ENCODE measurements at regions not wholly inside any gene's neighbourhood (a gene's known extent, or its start where the extent isn't known, plus 50 kb on each side); places are given as distances from the start of the nearest gene placed in this dataset.

DNA sequence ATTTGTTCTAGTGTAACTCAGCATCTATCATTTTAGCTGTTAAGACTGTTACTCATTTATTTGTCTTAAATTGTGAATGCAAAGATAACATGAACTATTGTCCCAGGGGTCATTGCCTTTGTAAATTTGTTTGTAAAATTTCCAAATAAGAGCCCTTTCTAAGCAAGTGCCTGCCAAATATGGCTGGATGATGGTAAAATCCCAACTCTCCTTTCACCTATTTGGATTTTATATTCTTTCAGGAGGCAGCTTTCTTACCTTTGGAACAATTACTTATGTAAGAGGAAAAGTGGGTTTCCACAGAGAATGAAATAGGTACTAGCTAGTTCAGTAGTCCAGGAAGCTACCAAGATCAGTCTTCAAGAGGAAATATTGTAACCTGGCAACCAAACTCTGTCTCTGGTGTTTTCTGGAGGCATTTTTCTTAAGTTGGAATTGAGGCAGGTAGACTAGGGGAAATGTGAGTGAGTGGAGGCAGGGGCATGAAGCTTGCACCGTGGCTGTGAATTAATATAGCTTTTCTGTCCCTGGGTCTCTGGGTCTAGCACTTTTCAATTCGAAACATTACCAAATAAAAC, 88.5 kb upstream of the XIST start:
- TF ChIP-seq SIN3A (IDR thresholded peaks at IDR 0.05; ENCODE audit: borderline replicate concordance, insufficient read depth, low read length) (no peak), FOXP2 (optimal IDR thresholded peaks at IDR 0.05; ENCODE audit: borderline replicate concordance, extremely low read depth, extremely low read length, insufficient read depth) (no peak), POLR2AphosphoS5 (IDR thresholded peaks at IDR 0.05; ENCODE audit: low read depth, low read length) (no peak), TAF1 (IDR thresholded peaks at IDR 0.05; ENCODE audit: borderline replicate concordance, insufficient read depth, low read length) (no peak)
- TF ChIP-seq, protein P1, sequence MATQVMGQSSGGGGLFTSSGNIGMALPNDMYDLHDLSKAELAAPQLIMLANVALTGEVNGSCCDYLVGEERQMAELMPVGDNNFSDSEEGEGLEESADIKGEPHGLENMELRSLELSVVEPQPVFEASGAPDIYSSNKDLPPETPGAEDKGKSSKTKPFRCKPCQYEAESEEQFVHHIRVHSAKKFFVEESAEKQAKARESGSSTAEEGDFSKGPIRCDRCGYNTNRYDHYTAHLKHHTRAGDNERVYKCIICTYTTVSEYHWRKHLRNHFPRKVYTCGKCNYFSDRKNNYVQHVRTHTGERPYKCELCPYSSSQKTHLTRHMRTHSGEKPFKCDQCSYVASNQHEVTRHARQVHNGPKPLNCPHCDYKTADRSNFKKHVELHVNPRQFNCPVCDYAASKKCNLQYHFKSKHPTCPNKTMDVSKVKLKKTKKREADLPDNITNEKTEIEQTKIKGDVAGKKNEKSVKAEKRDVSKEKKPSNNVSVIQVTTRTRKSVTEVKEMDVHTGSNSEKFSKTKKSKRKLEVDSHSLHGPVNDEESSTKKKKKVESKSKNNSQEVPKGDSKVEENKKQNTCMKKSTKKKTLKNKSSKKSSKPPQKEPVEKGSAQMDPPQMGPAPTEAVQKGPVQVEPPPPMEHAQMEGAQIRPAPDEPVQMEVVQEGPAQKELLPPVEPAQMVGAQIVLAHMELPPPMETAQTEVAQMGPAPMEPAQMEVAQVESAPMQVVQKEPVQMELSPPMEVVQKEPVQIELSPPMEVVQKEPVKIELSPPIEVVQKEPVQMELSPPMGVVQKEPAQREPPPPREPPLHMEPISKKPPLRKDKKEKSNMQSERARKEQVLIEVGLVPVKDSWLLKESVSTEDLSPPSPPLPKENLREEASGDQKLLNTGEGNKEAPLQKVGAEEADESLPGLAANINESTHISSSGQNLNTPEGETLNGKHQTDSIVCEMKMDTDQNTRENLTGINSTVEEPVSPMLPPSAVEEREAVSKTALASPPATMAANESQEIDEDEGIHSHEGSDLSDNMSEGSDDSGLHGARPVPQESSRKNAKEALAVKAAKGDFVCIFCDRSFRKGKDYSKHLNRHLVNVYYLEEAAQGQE (IDR thresholded peaks at IDR 0.05; ENCODE audit: insufficient read depth in 1 of 2, low read depth in 2 of 2, low read length in 2 of 2): no peak

DNA sequence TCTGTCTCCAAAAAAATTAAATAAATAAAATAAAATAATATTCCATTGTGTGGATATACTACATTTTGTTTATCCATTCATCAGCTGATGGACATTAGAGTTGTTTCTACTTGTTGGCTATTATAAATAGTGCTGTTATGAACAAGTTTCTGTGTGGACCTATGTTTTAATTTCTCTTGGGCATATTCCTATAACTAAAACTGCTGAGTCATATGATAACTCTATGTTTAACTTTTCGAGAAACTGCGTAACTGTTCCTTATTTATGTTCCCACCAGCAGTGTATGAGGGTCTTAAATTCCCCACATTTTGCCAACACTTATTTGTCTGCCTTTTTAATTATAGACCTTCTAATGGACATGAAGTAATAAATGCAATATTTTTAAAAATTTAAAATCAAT, 80.0 kb upstream of the XIST start:
- TF ChIP-seq FOXP2 (optimal IDR thresholded peaks at IDR 0.05; ENCODE audit: borderline replicate concordance, extremely low read depth, extremely low read length, insufficient read depth): no peak
- no peak for TF ChIP-seq POLR2AphosphoS5 (IDR thresholded peaks at IDR 0.05; ENCODE audit: low read depth, low read length)
- TF ChIP-seq SIN3A (IDR thresholded peaks at IDR 0.05; ENCODE audit: borderline replicate concordance, insufficient read depth, low read length): no peak
- TF ChIP-seq, protein P1 (IDR thresholded peaks at IDR 0.05; ENCODE audit: insufficient read depth in 1 of 2, low read depth in 2 of 2, low read length in 2 of 2): no peak
- no peak for TF ChIP-seq TAF1 (IDR thresholded peaks at IDR 0.05; ENCODE audit: borderline replicate concordance, insufficient read depth, low read length)

DNA sequence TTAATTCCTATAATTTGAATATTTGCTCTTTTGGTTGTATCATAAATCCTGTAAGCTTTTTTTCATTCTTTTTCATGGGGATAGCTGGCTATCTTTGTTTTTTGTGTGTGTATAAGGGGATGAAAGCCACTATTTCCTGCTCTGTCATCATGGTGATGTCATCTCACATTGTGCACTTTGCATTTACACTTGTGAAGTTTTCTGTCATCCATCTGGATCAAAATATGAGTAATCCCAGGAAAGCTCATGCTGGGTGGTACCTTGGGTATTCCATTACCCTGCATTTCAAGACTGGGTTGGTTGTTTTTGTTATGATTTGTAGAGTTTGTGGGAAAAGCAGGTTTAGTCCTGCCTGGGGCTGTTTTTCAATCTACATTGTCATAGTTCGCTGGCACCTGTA, 77.8 kb upstream of the XIST start:
- TF ChIP-seq POLR2AphosphoS5 (IDR thresholded peaks at IDR 0.05; ENCODE audit: low read depth, low read length) (no peak), SIN3A (IDR thresholded peaks at IDR 0.05; ENCODE audit: borderline replicate concordance, insufficient read depth, low read length) (no peak), TAF1 (IDR thresholded peaks at IDR 0.05; ENCODE audit: borderline replicate concordance, insufficient read depth, low read length) (no peak), FOXP2 (optimal IDR thresholded peaks at IDR 0.05; ENCODE audit: borderline replicate concordance, extremely low read depth, extremely low read length, insufficient read depth) (no peak)
- TF ChIP-seq, protein P1 (IDR thresholded peaks at IDR 0.05; ENCODE audit: insufficient read depth in 1 of 2, low read depth in 2 of 2, low read length in 2 of 2): no peak

DNA sequence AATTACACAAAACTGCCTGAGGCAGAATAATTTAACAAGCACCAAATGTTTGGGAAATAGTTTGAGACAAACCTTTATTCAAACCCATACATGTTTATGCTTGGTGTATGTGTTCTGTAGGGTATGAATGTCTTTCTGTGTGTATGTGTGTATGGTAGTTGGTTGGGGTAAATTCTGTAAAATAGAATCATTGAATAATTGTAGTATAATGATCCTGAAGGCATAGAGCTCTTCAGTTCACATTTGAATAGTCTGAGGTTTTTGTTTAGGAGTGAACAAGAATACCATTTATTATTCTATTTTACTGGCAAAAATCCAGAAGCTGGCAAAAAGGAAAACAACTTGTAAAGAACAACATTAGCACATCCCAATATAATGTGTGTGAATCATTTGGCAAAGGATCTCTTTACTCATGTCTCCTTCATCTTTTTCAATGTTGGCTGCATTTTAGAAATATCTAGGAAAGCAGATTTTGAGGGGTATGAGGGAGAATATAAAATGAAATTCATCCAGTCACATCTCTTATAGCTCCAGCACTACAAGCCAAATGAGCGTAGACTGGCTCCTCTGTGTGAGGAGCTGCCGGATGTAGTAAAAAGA, 70.4 kb upstream of the XIST start:
- TF ChIP-seq FOXP2 (optimal IDR thresholded peaks at IDR 0.05; ENCODE audit: borderline replicate concordance, extremely low read depth, extremely low read length, insufficient read depth) (no peak), TAF1 (IDR thresholded peaks at IDR 0.05; ENCODE audit: borderline replicate concordance, insufficient read depth, low read length) (no peak), POLR2AphosphoS5 (IDR thresholded peaks at IDR 0.05; ENCODE audit: low read depth, low read length) (no peak), SIN3A (IDR thresholded peaks at IDR 0.05; ENCODE audit: borderline replicate concordance, insufficient read depth, low read length) (no peak)
- TF ChIP-seq, protein P1 (IDR thresholded peaks at IDR 0.05; ENCODE audit: insufficient read depth in 1 of 2, low read depth in 2 of 2, low read length in 2 of 2): no peak
